T-cell (primary cell): ENCODE measurements at regions not wholly inside any gene's neighbourhood (a gene's known extent, or its start where the extent isn't known, plus 50 kb on each side); places are given as distances from the start of the nearest gene placed in this dataset.
"Not testable (repeated sequence)": the region's sequence is repeated elsewhere in the genome, so short reads cannot be mapped to it uniquely, and the experiment has no call there.

Experiments
- ATAC-seq, 4 experiments: fragments of 200-7000 bp in 3 of 4; fragments of 150-1000 bp in 1 of 4; cut with Tn5 transposase; replicated peaks in 1 of 4; 1 replicate in 3 of 4; 2 replicates in 1 of 4; pipeline ENCODE4 v1.10.0; 2021; ENCODE audit warnings: moderate library complexity in 3 of 4, mild to moderate bottlenecking in 2 of 4, moderate number of reproducible peaks in 1 of 4
- CTCF ChIA-PET, 2 donors: fragments of 300-600 bp; sonication (Branson Sonifier 250); formaldehyde crosslinking; loops; one replicate each; lab custom pipeline; 2022; ENCODE audit warnings: antibody characterized with exemption in 2 of 2; lab: Charles Lee
- POLR2A ChIA-PET, 2 donors: fragments of 300-600 bp; sonication (Branson Sonifier 250); formaldehyde crosslinking; loops; one replicate each; lab custom pipeline; 2022; ENCODE audit warnings: antibody characterized with exemption in 2 of 2; lab: Charles Lee
- DNase-seq, 35 experiments: peaks; one replicate each; pipeline versions ENCODE4 v3.0.0 to v3.0.0-alpha.2; 2013 to 2023
- H3K27ac ChIP-seq: one replicate; pipeline ENCODE4 v1.5.1; 2013; ENCODE audit warnings: low read length
- H3K27me3 ChIP-seq, 2 experiments: replicated peaks in 1 of 2; 1 replicate in 1 of 2; 2 replicates in 1 of 2; pipeline versions ENCODE4 v1.6.1 to v1.7.0; 2013; ENCODE audit warnings: low read length in 1 of 2, mixed read lengths in 1 of 2; ENCODE audit not compliant: control insufficient read depth in 2 of 2, insufficient read depth in 2 of 2; ENCODE audit errors: extremely low read depth in 1 of 2
- H3K36me3 ChIP-seq, 2 donors: 1 replicate in 1 of 2; 2 replicates in 1 of 2; pipeline versions ENCODE4 v1.6.1 to v1.7.0; 2013; ENCODE audit warnings: low read length in 1 of 2; ENCODE audit not compliant: control insufficient read depth in 2 of 2, insufficient read depth in 1 of 2; ENCODE audit errors: extremely low read depth in 1 of 2
- H3K4me1 ChIP-seq, 2 experiments: 1 replicate in 1 of 2; 2 replicates in 1 of 2; pipeline versions ENCODE4 v1.6.1 to v1.7.0; 2013; ENCODE audit warnings: low read length in 2 of 2, mixed read lengths in 1 of 2; ENCODE audit not compliant: insufficient read depth in 2 of 2, control insufficient read depth in 1 of 2; ENCODE audit errors: extremely low read depth in 1 of 2
- H3K4me3 ChIP-seq, 2 donors: 1 replicate in 1 of 2; 2 replicates in 1 of 2; pipeline versions ENCODE4 v1.5.1 to v1.7.0; 2013; ENCODE audit warnings: mild to moderate bottlenecking in 2 of 2, low read length in 1 of 2, moderate library complexity in 1 of 2; ENCODE audit not compliant: control insufficient read depth in 1 of 2; ENCODE audit errors: extremely low read depth in 1 of 2
- H3K9me3 ChIP-seq: 2 replicates; pipeline ENCODE4 v1.7.0; 2013
- H3K27ac Mint-ChIP-seq, 2 donors: one replicate each; pipeline ENCODE4 v1.8.0; 2020 to 2021; ENCODE audit warnings: mild to moderate bottlenecking in 2 of 2, mixed read lengths in 2 of 2
- H3K27me3 Mint-ChIP-seq, 2 donors: one replicate each; pipeline ENCODE4 v1.8.0; 2021 to 2022; ENCODE audit warnings: mixed read lengths in 2 of 2
- H3K36me3 Mint-ChIP-seq: one replicate; pipeline ENCODE4 v1.8.0; 2021; ENCODE audit warnings: mixed read lengths
- H3K4me1 Mint-ChIP-seq, 3 donors: one replicate each; pipeline ENCODE4 v1.8.0; 2020 to 2022; ENCODE audit warnings: mixed read lengths in 3 of 3, mild to moderate bottlenecking in 1 of 3
- H3K4me3 Mint-ChIP-seq, 3 donors: one replicate each; pipeline ENCODE4 v1.8.0; 2020 to 2022; ENCODE audit warnings: mild to moderate bottlenecking in 3 of 3, mixed read lengths in 3 of 3, moderate library complexity in 3 of 3
- H3K9me3 Mint-ChIP-seq, 3 donors: one replicate each; pipeline ENCODE4 v1.8.0; 2020 to 2022; ENCODE audit warnings: mixed read lengths in 3 of 3
- WGBS: methylation state at CpG from one replicate; pipeline ENCODE4 v1.1.5; 2013; ENCODE audit warnings: missing lambda C conversion rate; ENCODE audit not compliant: insufficient coverage; 5-methylcytosine and 5-hydroxymethylcytosine counted together

DNA sequence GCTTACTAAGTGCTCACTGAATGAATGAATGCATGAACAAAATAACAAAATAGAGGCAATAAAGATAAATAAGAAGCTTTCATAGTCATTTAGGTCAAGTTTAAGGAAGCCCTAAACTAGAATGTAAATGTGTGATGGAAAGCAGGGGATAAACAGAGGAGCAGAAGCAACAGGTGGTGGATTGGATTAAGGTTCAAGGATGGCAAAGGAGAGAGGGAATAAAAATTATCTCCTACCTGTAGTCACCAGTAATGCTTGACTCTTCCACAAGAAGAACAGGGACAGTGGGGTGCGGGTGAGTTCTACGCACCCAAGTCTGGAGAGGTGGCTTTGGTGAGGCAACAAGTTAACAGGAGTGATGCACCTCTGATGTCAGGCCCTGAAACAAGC lies 212.4 kb downstream of the ZIC5 start:
- CTCF ChIA-PET, result no interaction called here
- Mint-ChIP-seq H3K36me3 (peaks cover 56% of the 10 kb centered on the region), H3K9me3 (peaks cover 6 to 45% (median 19%) of the 10 kb centered on the region in 3 donors), H3K4me3 (no peak overlapping the region), H3K4me1 (peaks cover 4 to 11% (median 10%) of the 10 kb centered on the region in 3 donors), H3K27me3 (no peaks in the 10 kb centered on the region), H3K27ac (no peak overlapping the region)
- ATAC-seq (no peak), DNase-seq (no peak)
- H3K9me3 ChIP-seq, result peaks cover 6% of the 10 kb centered on the region
- H3K36me3 ChIP-seq, result no peaks in the 10 kb centered on the region
- no peaks in the 10 kb centered on the region for H3K27me3 ChIP-seq
- POLR2A ChIA-PET, result interaction anchor here in 1 of 2 donors (0.5 kb wide), 1 partner anchor 644 kb away, joined by 3 read pairs; no protein-coding TSS in a partner anchor
- no peak overlapping the region for H3K27ac ChIP-seq
- H3K4me1 ChIP-seq, result no peaks in the 10 kb centered on the region
- no peak overlapping the region for H3K4me3 ChIP-seq
- WGBS, result no CpG with 5 or more reads among the region's 2 CpGs

DNA sequence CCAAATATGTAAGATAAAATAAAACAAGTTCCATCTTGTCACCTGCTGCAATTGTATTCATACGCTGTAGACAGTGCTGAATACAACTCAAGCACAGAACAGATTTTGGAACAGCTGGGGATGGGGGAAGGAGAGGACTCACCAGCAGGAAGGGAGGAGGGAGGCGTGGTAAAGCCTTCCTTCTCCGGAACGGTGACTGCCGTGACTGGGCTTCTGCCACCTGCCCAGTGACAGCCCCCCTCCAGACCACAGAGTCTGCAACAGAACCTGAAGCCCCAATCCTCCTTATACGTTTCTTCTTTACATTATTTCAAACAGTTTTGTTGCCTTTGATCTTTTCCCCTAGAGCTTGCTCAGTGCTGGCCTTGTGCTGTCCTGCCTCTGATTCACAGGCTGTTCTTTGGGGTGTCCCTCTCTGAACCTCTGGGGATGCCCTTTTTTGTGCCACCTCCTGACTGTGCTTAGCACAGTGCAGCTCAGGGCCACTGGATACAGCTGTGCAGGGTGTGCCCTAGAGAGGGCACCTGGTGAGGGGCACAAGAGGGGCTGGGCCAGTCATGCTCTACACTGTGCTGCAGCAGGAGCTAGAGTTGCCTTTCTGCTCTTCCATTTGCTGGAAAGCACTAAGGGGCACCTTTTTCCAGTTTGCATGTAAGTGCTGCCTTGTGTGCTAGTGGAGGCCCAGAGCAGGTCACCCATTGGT lies 213.0 kb downstream of the ZIC5 start:
- Histone ChIP-seq H3K27ac (no peak overlapping the region), H3K9me3 (peaks cover 6% of the 10 kb centered on the region), H3K4me1 (no peaks in the 10 kb centered on the region), H3K4me3 (no peak overlapping the region), H3K36me3 (no peaks in the 10 kb centered on the region), H3K27me3 (no peaks in the 10 kb centered on the region)
- Mint-ChIP-seq H3K4me1 (peaks cover 4 to 11% (median 10%) of the 10 kb centered on the region in 3 donors), H3K36me3 (peaks cover 52% of the 10 kb centered on the region), H3K27me3 (no peaks in the 10 kb centered on the region), H3K27ac (no peak overlapping the region), H3K4me3 (no peak overlapping the region), H3K9me3 (peaks cover 6 to 44% (median 16%) of the 10 kb centered on the region in 3 donors)
- WGBS, result 43% methylated on average over 1 of the region's 6 CpGs
- DNase-seq (no peak), ATAC-seq (no peak)
- ChIA-PET CTCF (no interaction called here), POLR2A (interaction anchor here in 1 of 2 donors (0.5 kb wide), 1 partner anchor 645 kb away, joined by 3 read pairs; no protein-coding TSS in a partner anchor)

DNA sequence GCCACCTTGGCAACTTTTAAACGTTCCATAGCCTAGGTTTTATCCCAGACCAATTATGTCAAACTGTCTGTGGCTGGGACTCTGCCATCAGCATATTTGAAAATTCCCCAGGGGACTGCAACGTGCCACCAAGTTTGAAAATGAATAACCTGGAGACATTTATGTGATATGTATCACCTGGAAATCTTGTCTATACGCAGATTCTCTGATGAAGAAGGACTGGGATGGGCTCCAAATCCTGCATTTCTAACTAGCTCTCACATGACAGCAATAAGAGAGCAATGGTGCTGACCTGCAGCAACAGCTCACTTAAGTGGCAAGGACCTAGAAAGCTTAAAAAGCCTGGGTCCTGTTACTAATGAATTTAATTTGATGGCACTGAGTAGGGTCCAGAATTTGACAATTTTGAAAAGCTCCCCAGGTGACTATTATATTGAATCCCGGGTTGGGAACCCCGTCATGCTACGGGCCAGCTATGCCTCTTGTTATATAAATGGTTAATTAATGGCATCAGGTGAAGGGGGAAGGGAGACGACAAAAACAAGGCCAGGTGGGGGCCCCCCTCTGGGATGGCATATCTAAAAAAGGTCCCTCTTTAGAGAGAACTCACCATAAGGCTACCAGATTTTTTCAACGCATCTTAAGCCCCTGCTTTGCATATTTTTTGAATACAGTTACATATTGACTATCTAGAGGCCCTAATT lies 213.7 kb downstream of the ZIC5 start:
- Mint-ChIP-seq H3K9me3 (peaks cover 2 to 40% (median 12%) of the 10 kb centered on the region in 3 donors), H3K27ac (no peak overlapping the region)
- WGBS, result no CpG with 5 or more reads among the region's 8 CpGs

DNA sequence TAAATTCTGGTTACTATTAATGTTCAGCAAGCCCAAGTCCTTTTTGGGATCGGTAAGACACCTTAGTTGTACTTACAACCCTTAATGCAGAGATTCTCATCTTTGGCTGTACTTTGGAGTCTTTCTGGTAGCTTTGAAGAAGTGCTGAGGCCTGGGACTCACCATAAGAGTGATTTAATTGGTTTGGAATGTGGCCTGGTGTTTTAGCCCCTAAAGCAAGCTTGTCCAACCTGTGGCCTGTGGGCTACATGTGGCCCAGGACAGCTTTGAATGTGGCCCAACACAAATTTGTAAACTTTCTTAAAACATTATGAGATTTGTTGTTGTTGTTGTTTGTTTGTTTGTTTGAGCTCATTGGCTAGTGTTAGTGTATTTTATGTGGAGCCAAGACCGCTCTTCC lies 215.3 kb downstream of the ZIC5 start:
- Mint-ChIP-seq H3K27ac (no peak overlapping the region), H3K27me3 (no peaks in the 10 kb centered on the region), H3K4me3 (no peak overlapping the region), H3K4me1 (peaks cover 4 to 13% (median 10%) of the 10 kb centered on the region in 3 donors), H3K9me3 (peaks cover 0 to 23% (median 9%) of the 10 kb centered on the region in 3 donors), H3K36me3 (peaks cover 34% of the 10 kb centered on the region)
- no peaks in the 10 kb centered on the region for H3K36me3 ChIP-seq
- CTCF ChIA-PET, result no interaction called here
- H3K4me3 ChIP-seq, result no peak overlapping the region
- DNase-seq, result no peak
- POLR2A ChIA-PET, result no interaction called here
- no peak for ATAC-seq
- WGBS, result no CpG with 5 or more reads among the region's 2 CpGs
- H3K27ac ChIP-seq, result no peak overlapping the region
- no peaks in the 10 kb centered on the region for H3K4me1 ChIP-seq
- H3K9me3 ChIP-seq, result peaks cover 4% of the 10 kb centered on the region
- no peaks in the 10 kb centered on the region for H3K27me3 ChIP-seq

More for the DNA sequence above, 213.7 kb downstream of the ZIC5 start:
- H3K4me3 Mint-ChIP-seq, result no peak overlapping the region
- Histone ChIP-seq H3K27me3 (no peaks in the 10 kb centered on the region), H3K4me1 (no peaks in the 10 kb centered on the region), H3K36me3 (no peaks in the 10 kb centered on the region), H3K9me3 (peaks cover 6% of the 10 kb centered on the region), H3K27ac (no peak overlapping the region), H3K4me3 (no peak overlapping the region)
- CTCF ChIA-PET, result no interaction called here
- POLR2A ChIA-PET, result no interaction called here
- ATAC-seq (no peak), DNase-seq (no peak)
- H3K4me1 Mint-ChIP-seq, result peaks cover 4 to 12% (median 10%) of the 10 kb centered on the region in 3 donors
- peaks cover 47% of the 10 kb centered on the region for H3K36me3 Mint-ChIP-seq
- H3K27me3 Mint-ChIP-seq, result no peaks in the 10 kb centered on the region

DNA sequence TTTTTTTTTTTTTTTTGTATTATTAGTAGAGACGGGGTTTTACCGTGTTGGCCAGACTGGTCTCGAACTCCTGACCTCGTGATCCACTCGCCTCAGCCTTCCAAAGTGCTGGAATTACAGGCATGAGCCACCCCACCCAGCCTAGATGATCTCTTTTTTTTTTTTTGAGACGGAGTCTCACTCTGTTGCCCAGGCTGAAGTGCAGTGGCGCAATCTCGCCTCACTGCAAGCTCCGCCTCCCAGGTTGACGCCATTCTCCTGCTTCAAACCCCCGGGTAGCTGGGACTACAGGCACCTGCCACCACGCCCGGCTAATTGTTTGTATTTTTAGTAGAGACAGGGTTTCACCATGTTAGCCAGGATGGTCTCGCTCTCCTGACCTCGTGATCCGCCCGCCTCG lies 216.8 kb downstream of the ZIC5 start:
- CTCF ChIA-PET, H3K4me3 Mint-ChIP-seq, DNase-seq, H3K27ac Mint-ChIP-seq, H3K27ac ChIP-seq, H3K36me3 ChIP-seq, ATAC-seq, H3K9me3 ChIP-seq, H3K4me3 ChIP-seq, H3K27me3 ChIP-seq, H3K27me3 Mint-ChIP-seq, H3K9me3 Mint-ChIP-seq, H3K4me1 ChIP-seq: not testable (repeated sequence)
- Mint-ChIP-seq H3K36me3 (peaks cover 24% of the 10 kb centered on the region), H3K4me1 (peaks cover 4 to 13% (median 10%) of the 10 kb centered on the region in 3 donors)
- POLR2A ChIA-PET, result interaction anchor here in 1 of 2 donors (0.6 kb wide), 1 partner anchor 12 kb away, joined by 8 read pairs; no protein-coding TSS in a partner anchor
- 93% methylated on average over 11 of the region's 18 CpGs for WGBS

DNA sequence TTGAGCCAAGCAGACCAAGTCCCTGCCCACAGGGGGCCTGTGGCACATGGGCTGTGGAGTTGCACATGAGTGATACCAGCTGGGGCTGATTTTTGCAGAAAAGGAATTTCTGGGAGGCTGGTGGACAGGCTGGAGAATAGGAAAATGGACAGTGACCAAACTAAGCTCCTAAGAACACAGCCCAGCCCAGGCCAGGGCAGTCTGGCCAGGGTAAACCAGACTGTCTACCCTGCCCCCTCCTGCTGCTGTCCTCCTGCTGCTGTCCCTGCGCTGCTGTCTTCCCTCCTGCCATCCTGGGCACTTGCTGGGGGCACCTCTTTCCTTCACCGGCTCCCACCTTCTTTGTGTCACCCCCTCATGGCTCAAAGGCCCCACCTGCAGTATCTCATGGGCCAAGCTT lies 219.2 kb downstream of the ZIC5 start:
- Mint-ChIP-seq H3K4me1 (peaks cover 0 to 5% (median 0%) of the 10 kb centered on the region in 3 donors), H3K27me3 (no peaks in the 10 kb centered on the region), H3K4me3 (no peak overlapping the region), H3K27ac (no peak overlapping the region), H3K9me3 (no peaks in the 10 kb centered on the region), H3K36me3 (peaks cover 23% of the 10 kb centered on the region)
- Histone ChIP-seq H3K4me1 (no peaks in the 10 kb centered on the region), H3K27me3 (no peaks in the 10 kb centered on the region), H3K9me3 (no peaks in the 10 kb centered on the region), H3K36me3 (peaks cover 0 to under 1% of the 10 kb centered on the region in 2 donors), H3K4me3 (no peak overlapping the region), H3K27ac (no peak overlapping the region)
- ATAC-seq, result no peak
- no peak for DNase-seq
- POLR2A ChIA-PET, result interaction anchor here in 1 of 2 donors (0.5 kb wide), 1 partner anchor 576 kb away, joined by 3 read pairs; no protein-coding TSS in a partner anchor
- CTCF ChIA-PET, result interaction anchor here in 1 of 2 donors (0.5 kb wide), 1 partner anchor 1615 kb away, joined by 5 read pairs; no protein-coding TSS in a partner anchor
- 72% methylated on average over 2 of the region's 2 CpGs for WGBS
